ENCODE measurements at regions not wholly inside any gene's neighbourhood (a gene's known extent, or its start where the extent isn't known, plus 50 kb on each side); places are given as distances from the start of the nearest gene placed in this dataset.

DNA sequence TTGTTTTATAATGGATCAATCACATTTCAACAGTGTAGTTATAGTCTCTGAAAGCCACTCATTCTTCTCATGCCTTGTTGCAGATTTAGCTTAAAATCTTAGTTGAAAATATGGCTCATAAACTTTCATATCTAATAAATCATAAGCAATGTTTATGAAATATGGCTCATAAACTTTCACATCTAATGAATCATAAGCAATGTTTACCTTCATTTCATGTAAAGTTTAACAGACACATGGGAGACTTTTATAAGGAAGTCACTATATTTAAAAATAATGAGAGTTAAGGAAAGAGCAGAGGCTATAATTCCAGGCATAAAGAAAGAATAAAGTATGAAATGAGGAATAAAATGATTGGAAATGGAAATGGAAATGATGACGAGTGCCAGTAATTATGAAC is 1042.1 kb downstream of the FSCB start:
- ChIA-PET CTCF (no interaction called here), POLR2A (ENCODE audit: low non-redundant PET) (no interaction called here)
- no peaks in the 10 kb centered on the region for H3K4me1 ChIP-seq (ENCODE audit: insufficient read depth, low read length, poor library complexity, severe bottlenecking)
- no peaks in the 10 kb centered on the region for H3K36me3 ChIP-seq (ENCODE audit: insufficient read depth, low read length, poor library complexity, severe bottlenecking)
- no TSS peak for BruUV-seq (replicated peaks)
- no peak overlapping the region for H3K27ac ChIP-seq (ENCODE audit: low read depth, low read length, poor library complexity, severe bottlenecking)
- no peaks in the 10 kb centered on the region for H3K27me3 ChIP-seq (replicated peaks; ENCODE audit: insufficient read depth, low read depth, low read length, poor library complexity)
- intact Hi-C loops (cut with micrococcal nuclease; ENCODE audit: unreplicated experiment) = no loop called here
- no peak for TF ChIP-seq EZH2 (IDR thresholded peaks at IDR 0.05; ENCODE audit: borderline replicate concordance, low read depth, low read length, poor library complexity, severe bottlenecking)
- TF ChIP-seq, protein P1, sequence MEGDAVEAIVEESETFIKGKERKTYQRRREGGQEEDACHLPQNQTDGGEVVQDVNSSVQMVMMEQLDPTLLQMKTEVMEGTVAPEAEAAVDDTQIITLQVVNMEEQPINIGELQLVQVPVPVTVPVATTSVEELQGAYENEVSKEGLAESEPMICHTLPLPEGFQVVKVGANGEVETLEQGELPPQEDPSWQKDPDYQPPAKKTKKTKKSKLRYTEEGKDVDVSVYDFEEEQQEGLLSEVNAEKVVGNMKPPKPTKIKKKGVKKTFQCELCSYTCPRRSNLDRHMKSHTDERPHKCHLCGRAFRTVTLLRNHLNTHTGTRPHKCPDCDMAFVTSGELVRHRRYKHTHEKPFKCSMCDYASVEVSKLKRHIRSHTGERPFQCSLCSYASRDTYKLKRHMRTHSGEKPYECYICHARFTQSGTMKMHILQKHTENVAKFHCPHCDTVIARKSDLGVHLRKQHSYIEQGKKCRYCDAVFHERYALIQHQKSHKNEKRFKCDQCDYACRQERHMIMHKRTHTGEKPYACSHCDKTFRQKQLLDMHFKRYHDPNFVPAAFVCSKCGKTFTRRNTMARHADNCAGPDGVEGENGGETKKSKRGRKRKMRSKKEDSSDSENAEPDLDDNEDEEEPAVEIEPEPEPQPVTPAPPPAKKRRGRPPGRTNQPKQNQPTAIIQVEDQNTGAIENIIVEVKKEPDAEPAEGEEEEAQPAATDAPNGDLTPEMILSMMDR (conservative IDR thresholded peaks at IDR 0.05; ENCODE audit: low read depth, low read length) = no peak
- no peak overlapping the region for H3K4me3 ChIP-seq (ENCODE audit: low read depth, low read length, poor library complexity, severe bottlenecking)
- no peak for DNase-seq (ENCODE audit: low spot score)
- H3K9me3 ChIP-seq (ENCODE audit: low read depth, low read length, poor library complexity, severe bottlenecking) = no peaks in the 10 kb centered on the region

DNA sequence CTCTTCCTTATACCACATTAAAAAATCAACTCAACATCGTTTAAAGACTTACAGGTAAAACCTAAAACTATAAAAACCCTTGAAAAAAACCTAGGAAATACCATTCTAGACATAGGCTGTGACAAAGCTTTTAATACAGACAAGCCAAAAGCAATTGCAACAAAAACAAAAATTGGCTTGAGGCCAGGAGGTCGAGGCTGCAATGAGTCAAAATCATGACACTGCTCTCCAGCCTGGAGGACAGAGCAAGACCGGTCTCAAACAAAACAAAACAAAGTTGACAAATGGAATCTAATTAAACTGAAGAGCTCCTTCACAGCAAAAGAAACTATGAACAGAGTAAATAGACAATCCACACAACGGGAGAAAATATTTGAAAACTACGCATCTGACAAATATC is 1057.8 kb downstream of the FSCB start:
- intact Hi-C loops (cut with micrococcal nuclease; ENCODE audit: unreplicated experiment) = no loop called here
- no peak overlapping the region for H3K4me3 ChIP-seq (ENCODE audit: low read depth, low read length, poor library complexity, severe bottlenecking)
- BruUV-seq (replicated peaks) = no TSS peak
- no peak for DNase-seq (ENCODE audit: low spot score)
- H3K27me3 ChIP-seq (replicated peaks; ENCODE audit: insufficient read depth, low read depth, low read length, poor library complexity) = no peaks in the 10 kb centered on the region
- POLR2A ChIA-PET (ENCODE audit: low non-redundant PET) = no interaction called here
- H3K4me1 ChIP-seq (ENCODE audit: insufficient read depth, low read length, poor library complexity, severe bottlenecking) = no peaks in the 10 kb centered on the region
- TF ChIP-seq, protein P1 (conservative IDR thresholded peaks at IDR 0.05; ENCODE audit: low read depth, low read length) = no peak
- no peak for TF ChIP-seq EZH2 (IDR thresholded peaks at IDR 0.05; ENCODE audit: borderline replicate concordance, low read depth, low read length, poor library complexity, severe bottlenecking)
- no peaks in the 10 kb centered on the region for H3K9me3 ChIP-seq (ENCODE audit: low read depth, low read length, poor library complexity, severe bottlenecking)
- H3K27ac ChIP-seq (ENCODE audit: low read depth, low read length, poor library complexity, severe bottlenecking) = no peak overlapping the region
- H3K36me3 ChIP-seq (ENCODE audit: insufficient read depth, low read length, poor library complexity, severe bottlenecking) = no peaks in the 10 kb centered on the region
- CTCF ChIA-PET = no interaction called here

DNA sequence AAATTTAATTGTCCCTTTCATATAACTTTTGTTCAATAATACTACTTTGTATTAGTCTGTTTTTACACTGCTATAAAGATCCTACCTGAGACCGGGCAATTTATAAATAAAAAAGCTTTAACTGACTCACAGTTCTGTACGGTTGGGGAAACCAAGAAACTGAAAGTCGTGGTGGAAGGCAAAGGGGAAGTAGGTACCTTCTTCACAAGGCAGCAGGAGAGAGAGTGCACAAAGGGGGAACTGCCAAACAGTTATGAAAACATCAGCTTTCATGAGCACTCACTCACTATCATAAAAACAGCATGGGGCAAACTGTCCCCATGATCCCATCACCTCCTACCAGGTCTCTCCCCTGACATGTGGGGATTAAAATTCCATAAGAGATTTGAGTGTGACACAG is 1069.0 kb downstream of the FSCB start:
- no peaks in the 10 kb centered on the region for H3K9me3 ChIP-seq (ENCODE audit: low read depth, low read length, poor library complexity, severe bottlenecking)
- H3K4me1 ChIP-seq (ENCODE audit: insufficient read depth, low read length, poor library complexity, severe bottlenecking) = no peaks in the 10 kb centered on the region
- intact Hi-C loops (cut with micrococcal nuclease; ENCODE audit: unreplicated experiment) = no loop called here
- ChIA-PET CTCF (no interaction called here), POLR2A (ENCODE audit: low non-redundant PET) (no interaction called here)
- H3K27ac ChIP-seq (ENCODE audit: low read depth, low read length, poor library complexity, severe bottlenecking) = no peak overlapping the region
- no peaks in the 10 kb centered on the region for H3K27me3 ChIP-seq (replicated peaks; ENCODE audit: insufficient read depth, low read depth, low read length, poor library complexity)
- peak; percentile 42 for DNase-seq (ENCODE audit: low spot score)
- no peak overlapping the region for H3K4me3 ChIP-seq (ENCODE audit: low read depth, low read length, poor library complexity, severe bottlenecking)
- no TSS peak for BruUV-seq (replicated peaks)
- H3K36me3 ChIP-seq (ENCODE audit: insufficient read depth, low read length, poor library complexity, severe bottlenecking) = no peaks in the 10 kb centered on the region
- no peak for TF ChIP-seq EZH2 (IDR thresholded peaks at IDR 0.05; ENCODE audit: borderline replicate concordance, low read depth, low read length, poor library complexity, severe bottlenecking)
- TF ChIP-seq, protein P1 (conservative IDR thresholded peaks at IDR 0.05; ENCODE audit: low read depth, low read length) = no peak
